SK-N-SH (cell line): ENCODE measurements at regions not wholly inside any gene's neighbourhood (a gene's known extent, or its start where the extent isn't known, plus 50 kb on each side); places are given as distances from the start of the nearest gene placed in this dataset.

ENCODE experiments used
- CTCF ChIA-PET: fragments of 300-600, 350-600 bp; formaldehyde crosslinking; extraction: SDS; loops from one replicate; lab custom pipeline; 2021; lab: Yijun Ruan, JAX
- POLR2A ChIA-PET: fragments of 350-600 bp; sonication (Branson Sonifier 250); formaldehyde crosslinking; extraction: SDS; loops from one replicate; lab custom pipeline; 2020; ENCODE audit warnings: antibody characterized with exemption, inconsistent platforms; lab: Yijun Ruan, JAX
- DNase-seq: peaks from one replicate; pipeline ENCODE4 v3.0.0; 2012
- H2AFZ ChIP-seq: fragments of 200-600 bp; sonication (generic); 2 replicates; pipeline ENCODE4 v1.8.1; 2016; ENCODE audit warnings: antibody characterized with exemption, mild to moderate bottlenecking, low read depth
- H3F3A ChIP-seq: fragments of 200-600 bp; sonication (generic); replicated peaks from 2 replicates; pipeline ENCODE3; 2016; ENCODE audit warnings: antibody characterized with exemption, mild to moderate bottlenecking; ENCODE audit not compliant: insufficient read depth
- H3K27ac ChIP-seq, 2 experiments: fragments of 200-500 bp in 1 of 2; fragments of 200-600 bp in 1 of 2; sonication (Bioruptor generic) in 1 of 2; sonication (generic), shearing (Covaris generic) in 1 of 2; 2 replicates each; pipeline versions ENCODE4 v1.5.1 to v1.6.1; 2014 to 2016; ENCODE audit warnings: low read depth in 2 of 2, inconsistent platforms in 1 of 2, low read length in 1 of 2, mild to moderate bottlenecking in 1 of 2, mixed read lengths in 1 of 2
- H3K27me3 ChIP-seq: fragments of 200-600 bp; sonication (generic), shearing (Covaris generic); 2 replicates; pipeline ENCODE4 v1.6.1; 2016; ENCODE audit warnings: mixed run types; ENCODE audit not compliant: insufficient read depth
- H3K36me3 ChIP-seq, 2 experiments: fragments of 200-500 bp in 1 of 2; fragments of 200-600 bp in 1 of 2; sonication (Bioruptor generic) in 1 of 2; sonication (generic) in 1 of 2; replicated peaks in 1 of 2; 2 replicates each; pipeline versions ENCODE3 to v1.5.1; 2014 to 2016; ENCODE audit warnings: low read length in 1 of 2, mild to moderate bottlenecking in 1 of 2; ENCODE audit not compliant: insufficient read depth in 2 of 2, control insufficient read depth in 1 of 2
- H3K4me1 ChIP-seq, 2 experiments: fragments of 200-500 bp in 1 of 2; fragments of 200-600 bp in 1 of 2; sonication (Bioruptor generic) in 1 of 2; sonication (generic), shearing (Covaris generic) in 1 of 2; 2 replicates each; pipeline versions ENCODE4 v1.5.1 to v1.6.1; 2014 to 2016; ENCODE audit warnings: low read depth in 1 of 2, low read length in 1 of 2, mixed run types in 1 of 2; ENCODE audit not compliant: insufficient read depth in 2 of 2, control insufficient read depth in 1 of 2
- H3K4me2 ChIP-seq: fragments of 200-600 bp; sonication (generic), shearing (Covaris generic); 2 replicates; pipeline ENCODE4 v1.6.1; 2017; ENCODE audit warnings: mixed run types
- H3K4me3 ChIP-seq, 2 experiments: fragments of 200-500 bp in 1 of 2; fragments of 200-600 bp in 1 of 2; sonication (Bioruptor generic) in 1 of 2; sonication (generic), shearing (Covaris generic) in 1 of 2; 2 replicates each; pipeline versions ENCODE4 v1.5.1 to v1.8.1; 2014 to 2016; ENCODE audit warnings: low read depth in 2 of 2, inconsistent platforms in 1 of 2, low read length in 1 of 2, mild to moderate bottlenecking in 1 of 2, mixed read lengths in 1 of 2, moderate library complexity in 1 of 2
- H3K79me2 ChIP-seq: fragments of 200-600 bp; sonication (generic); 2 replicates; pipeline ENCODE4 v1.8.1; 2017; ENCODE audit warnings: mild to moderate bottlenecking; ENCODE audit not compliant: insufficient read depth
- H3K9ac ChIP-seq: fragments of 200-600 bp; sonication (generic); 2 replicates; pipeline ENCODE4 v1.6.1; 2017; ENCODE audit warnings: mixed run types
- H3K9me2 ChIP-seq: fragments of 200-600 bp; sonication (generic); 2 replicates; pipeline ENCODE4 v1.6.1; 2017; ENCODE audit warnings: mixed run types
- H3K9me3 ChIP-seq: fragments of 200-600 bp; sonication (generic); 2 replicates; pipeline ENCODE4 v1.6.1; 2017; ENCODE audit warnings: mixed run types, mild to moderate bottlenecking, moderate library complexity
- H4K20me1 ChIP-seq: fragments of 200-600 bp; sonication (generic); 2 replicates; pipeline ENCODE4 v1.6.1; 2017; ENCODE audit warnings: mild to moderate bottlenecking, mixed run types; ENCODE audit not compliant: insufficient read depth
- ELF1 ChIP-seq: IDR thresholded peaks from 2 replicates; pipeline ENCODE4 v1.4.0; 2012
- EP300 ChIP-seq, 2 experiments: IDR thresholded peaks; 2 replicates each; pipeline versions ENCODE4 v1.4.0 to v1.6.1; 2012; ENCODE audit warnings: borderline replicate concordance in 1 of 2, low read depth in 1 of 2, low read length in 1 of 2
- FOXM1 ChIP-seq: IDR thresholded peaks from 2 replicates; pipeline ENCODE4 v1.4.0; 2012; ENCODE audit warnings: low read depth, mild to moderate bottlenecking
- GATA2 ChIP-seq: sonication (generic); formaldehyde crosslinking; IDR thresholded peaks from 2 replicates; pipeline ENCODE4 v1.5.0; 2020; ENCODE audit warnings: mild to moderate bottlenecking, missing genetic modification reagents
- MEF2A ChIP-seq: IDR thresholded peaks from 2 replicates; pipeline ENCODE4 v1.4.0; 2012; ENCODE audit warnings: low read depth, borderline replicate concordance
- RCOR1 ChIP-seq: fragments of 150-350 bp; IDR thresholded peaks from 2 replicates; pipeline ENCODE4 v1.6.1; 2017; ENCODE audit warnings: antibody characterized with exemption, low read length
- RFX5 ChIP-seq: IDR thresholded peaks from 2 replicates; pipeline ENCODE4 v1.6.1; 2012; ENCODE audit warnings: mild to moderate bottlenecking, improper control_type of control experiment, low read length
- USF2 ChIP-seq: fragments of 150-350 bp; IDR thresholded peaks from 2 replicates; pipeline ENCODE4 v1.6.1; 2017; ENCODE audit warnings: antibody characterized with exemption, low read length, low read depth, borderline replicate concordance
- TF ChIP-seq, protein P1 (sequence below): IDR thresholded peaks from 2 replicates; pipeline ENCODE4 v1.4.0; 2012; ENCODE audit warnings: low read depth, borderline replicate concordance
- TF ChIP-seq, protein P2 (sequence below): IDR thresholded peaks from 2 replicates; pipeline ENCODE4 v1.6.1; 2012; ENCODE audit warnings: mild to moderate bottlenecking, low read depth, low read length, moderate library complexity
- TF ChIP-seq, protein P3 (sequence below): fragments of 150-350 bp; IDR thresholded peaks from 2 replicates; pipeline ENCODE4 v1.6.1; 2016; ENCODE audit warnings: mild to moderate bottlenecking, low read depth, low read length

DNA sequence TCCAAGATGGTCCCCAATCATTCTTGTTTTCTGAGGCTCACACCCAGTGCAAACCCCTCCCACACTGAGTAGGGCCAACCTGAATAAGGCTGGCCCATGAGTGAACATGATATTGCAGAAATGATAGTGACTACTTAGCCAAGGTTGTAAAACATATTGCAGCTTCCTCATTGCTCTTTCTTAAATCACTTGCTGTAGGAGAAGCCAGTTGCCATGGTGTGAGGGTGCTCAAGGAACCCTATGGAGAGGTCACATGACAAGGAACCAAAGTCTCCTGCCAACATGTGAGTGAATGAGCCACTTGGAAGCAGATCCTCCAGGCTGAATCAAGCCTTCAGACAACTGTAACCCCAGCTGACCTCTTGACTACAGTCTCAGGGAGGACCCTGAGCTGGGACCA, 191.4 kb downstream of the RGS9 start:
- Histone ChIP-seq H3K4me2 (no peak overlapping the region), H3K4me3 (no peak overlapping the region)
- no peak for TF ChIP-seq RCOR1
- no peak for TF ChIP-seq RFX5
- TF ChIP-seq EP300 (IDR thresholded peaks at IDR 0.05; ENCODE audit: borderline replicate concordance in 1 of 2, low read depth in 1 of 2, low read length in 1 of 2): no peak
- TF ChIP-seq USF2: no peak
- no peak for TF ChIP-seq FOXM1
- TF ChIP-seq ELF1: no peak
- TF ChIP-seq, protein P1, sequence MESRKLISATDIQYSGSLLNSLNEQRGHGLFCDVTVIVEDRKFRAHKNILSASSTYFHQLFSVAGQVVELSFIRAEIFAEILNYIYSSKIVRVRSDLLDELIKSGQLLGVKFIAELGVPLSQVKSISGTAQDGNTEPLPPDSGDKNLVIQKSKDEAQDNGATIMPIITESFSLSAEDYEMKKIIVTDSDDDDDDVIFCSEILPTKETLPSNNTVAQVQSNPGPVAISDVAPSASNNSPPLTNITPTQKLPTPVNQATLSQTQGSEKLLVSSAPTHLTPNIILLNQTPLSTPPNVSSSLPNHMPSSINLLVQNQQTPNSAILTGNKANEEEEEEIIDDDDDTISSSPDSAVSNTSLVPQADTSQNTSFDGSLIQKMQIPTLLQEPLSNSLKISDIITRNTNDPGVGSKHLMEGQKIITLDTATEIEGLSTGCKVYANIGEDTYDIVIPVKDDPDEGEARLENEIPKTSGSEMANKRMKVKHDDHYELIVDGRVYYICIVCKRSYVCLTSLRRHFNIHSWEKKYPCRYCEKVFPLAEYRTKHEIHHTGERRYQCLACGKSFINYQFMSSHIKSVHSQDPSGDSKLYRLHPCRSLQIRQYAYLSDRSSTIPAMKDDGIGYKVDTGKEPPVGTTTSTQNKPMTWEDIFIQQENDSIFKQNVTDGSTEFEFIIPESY: no peak
- no peak for TF ChIP-seq MEF2A
- TF ChIP-seq, protein P2, sequence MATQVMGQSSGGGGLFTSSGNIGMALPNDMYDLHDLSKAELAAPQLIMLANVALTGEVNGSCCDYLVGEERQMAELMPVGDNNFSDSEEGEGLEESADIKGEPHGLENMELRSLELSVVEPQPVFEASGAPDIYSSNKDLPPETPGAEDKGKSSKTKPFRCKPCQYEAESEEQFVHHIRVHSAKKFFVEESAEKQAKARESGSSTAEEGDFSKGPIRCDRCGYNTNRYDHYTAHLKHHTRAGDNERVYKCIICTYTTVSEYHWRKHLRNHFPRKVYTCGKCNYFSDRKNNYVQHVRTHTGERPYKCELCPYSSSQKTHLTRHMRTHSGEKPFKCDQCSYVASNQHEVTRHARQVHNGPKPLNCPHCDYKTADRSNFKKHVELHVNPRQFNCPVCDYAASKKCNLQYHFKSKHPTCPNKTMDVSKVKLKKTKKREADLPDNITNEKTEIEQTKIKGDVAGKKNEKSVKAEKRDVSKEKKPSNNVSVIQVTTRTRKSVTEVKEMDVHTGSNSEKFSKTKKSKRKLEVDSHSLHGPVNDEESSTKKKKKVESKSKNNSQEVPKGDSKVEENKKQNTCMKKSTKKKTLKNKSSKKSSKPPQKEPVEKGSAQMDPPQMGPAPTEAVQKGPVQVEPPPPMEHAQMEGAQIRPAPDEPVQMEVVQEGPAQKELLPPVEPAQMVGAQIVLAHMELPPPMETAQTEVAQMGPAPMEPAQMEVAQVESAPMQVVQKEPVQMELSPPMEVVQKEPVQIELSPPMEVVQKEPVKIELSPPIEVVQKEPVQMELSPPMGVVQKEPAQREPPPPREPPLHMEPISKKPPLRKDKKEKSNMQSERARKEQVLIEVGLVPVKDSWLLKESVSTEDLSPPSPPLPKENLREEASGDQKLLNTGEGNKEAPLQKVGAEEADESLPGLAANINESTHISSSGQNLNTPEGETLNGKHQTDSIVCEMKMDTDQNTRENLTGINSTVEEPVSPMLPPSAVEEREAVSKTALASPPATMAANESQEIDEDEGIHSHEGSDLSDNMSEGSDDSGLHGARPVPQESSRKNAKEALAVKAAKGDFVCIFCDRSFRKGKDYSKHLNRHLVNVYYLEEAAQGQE: no peak
- TF ChIP-seq GATA2 (CRISPR knock-in tag): no peak
- TF ChIP-seq, protein P3, sequence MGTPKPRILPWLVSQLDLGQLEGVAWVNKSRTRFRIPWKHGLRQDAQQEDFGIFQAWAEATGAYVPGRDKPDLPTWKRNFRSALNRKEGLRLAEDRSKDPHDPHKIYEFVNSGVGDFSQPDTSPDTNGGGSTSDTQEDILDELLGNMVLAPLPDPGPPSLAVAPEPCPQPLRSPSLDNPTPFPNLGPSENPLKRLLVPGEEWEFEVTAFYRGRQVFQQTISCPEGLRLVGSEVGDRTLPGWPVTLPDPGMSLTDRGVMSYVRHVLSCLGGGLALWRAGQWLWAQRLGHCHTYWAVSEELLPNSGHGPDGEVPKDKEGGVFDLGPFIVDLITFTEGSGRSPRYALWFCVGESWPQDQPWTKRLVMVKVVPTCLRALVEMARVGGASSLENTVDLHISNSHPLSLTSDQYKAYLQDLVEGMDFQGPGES: no peak
- TF ChIP-seq, all 33 proteins: peak for 0
- CTCF ChIA-PET: interaction anchor here (0.9 kb wide), 2 partner anchors 8 to 228 kb away, joined by 3 read pairs; no protein-coding TSS in a partner anchor
- DNase-seq: no peak
- no peak overlapping the region for H3K27ac ChIP-seq
- POLR2A ChIA-PET: no interaction called here
- no peaks in the 10 kb centered on the region for H3K36me3 ChIP-seq
- H3K9me3 ChIP-seq: no peaks in the 10 kb centered on the region
- no peaks in the 10 kb centered on the region for H3K79me2 ChIP-seq
- no peaks in the 10 kb centered on the region for H3F3A ChIP-seq
- no peaks in the 10 kb centered on the region for H4K20me1 ChIP-seq
- no peak overlapping the region for H3K9ac ChIP-seq
- H3K4me1 ChIP-seq: no peaks in the 10 kb centered on the region
- H3K27me3 ChIP-seq: no peaks in the 10 kb centered on the region; the same call in 1 of the 2 replicates
- no peak overlapping the region for H2AFZ ChIP-seq
- no peaks in the 10 kb centered on the region for H3K9me2 ChIP-seq
